Vagina (tissue), 2 donors: ENCODE measurements at regions not wholly inside any gene's neighbourhood (a gene's known extent, or its start where the extent isn't known, plus 50 kb on each side); places are given as distances from the start of the nearest gene placed in this dataset.
"Not testable (repeated sequence)": the region's sequence is repeated elsewhere in the genome, so short reads cannot be mapped to it uniquely, and the experiment has no call there.

Source experiments
- POLR2A ChIP-seq, 2 donors: fragments of 450-650 bp; IDR thresholded peaks; one replicate each; pipeline ENCODE4 v1.6.1; 2017; ENCODE audit warnings: antibody characterized with exemption in 2 of 2, mild to moderate bottlenecking in 2 of 2, moderate library complexity in 2 of 2
- POLR2AphosphoS5 ChIP-seq, 2 donors: sonication (generic); formaldehyde crosslinking; IDR thresholded peaks; one replicate each; pipeline ENCODE4 v1.9.0; 2017; ENCODE audit warnings: antibody characterized with exemption in 2 of 2, mild to moderate bottlenecking in 2 of 2, low read depth in 1 of 2; ENCODE audit not compliant: insufficient read depth in 1 of 2
- TF ChIP-seq, protein P1 (sequence below), 3 experiments: fragments of 450-650 bp in 2 of 3; fragments of 200-600 bp in 1 of 3; sonication (generic) in 1 of 3; IDR thresholded peaks; one replicate each; pipeline ENCODE4 v1.5.1; 2017 to 2019; ENCODE audit warnings: antibody characterized with exemption in 3 of 3, mild to moderate bottlenecking in 2 of 3, moderate library complexity in 2 of 3

DNA sequence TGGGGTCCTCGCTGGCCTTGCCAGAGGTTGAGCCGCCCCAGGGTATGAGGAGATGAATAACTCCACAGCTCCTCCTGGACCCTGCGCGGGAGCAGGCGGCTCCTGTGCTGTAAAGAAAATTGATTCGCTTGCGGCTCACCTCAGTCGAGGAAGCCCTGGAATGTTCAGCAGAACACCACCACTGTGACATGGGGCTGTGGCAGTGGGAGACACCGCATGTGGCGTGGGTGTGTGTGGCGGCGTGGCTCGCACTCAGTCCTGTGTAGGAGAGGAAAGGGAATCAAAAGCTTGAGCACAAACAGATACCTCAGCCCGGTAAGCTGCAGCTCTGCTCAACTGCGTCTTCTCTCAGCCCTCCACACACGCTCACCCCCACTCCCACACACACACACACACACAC is 295.9 kb upstream of the ADGRL2 start:
- not testable (repeated sequence) for TF ChIP-seq POLR2AphosphoS5 (IDR thresholded peaks at IDR 0.05; ENCODE audit: insufficient read depth in 1 of 2, low read depth in 1 of 2); POLR2A (IDR thresholded peaks at IDR 0.05)
- TF ChIP-seq, protein P1, sequence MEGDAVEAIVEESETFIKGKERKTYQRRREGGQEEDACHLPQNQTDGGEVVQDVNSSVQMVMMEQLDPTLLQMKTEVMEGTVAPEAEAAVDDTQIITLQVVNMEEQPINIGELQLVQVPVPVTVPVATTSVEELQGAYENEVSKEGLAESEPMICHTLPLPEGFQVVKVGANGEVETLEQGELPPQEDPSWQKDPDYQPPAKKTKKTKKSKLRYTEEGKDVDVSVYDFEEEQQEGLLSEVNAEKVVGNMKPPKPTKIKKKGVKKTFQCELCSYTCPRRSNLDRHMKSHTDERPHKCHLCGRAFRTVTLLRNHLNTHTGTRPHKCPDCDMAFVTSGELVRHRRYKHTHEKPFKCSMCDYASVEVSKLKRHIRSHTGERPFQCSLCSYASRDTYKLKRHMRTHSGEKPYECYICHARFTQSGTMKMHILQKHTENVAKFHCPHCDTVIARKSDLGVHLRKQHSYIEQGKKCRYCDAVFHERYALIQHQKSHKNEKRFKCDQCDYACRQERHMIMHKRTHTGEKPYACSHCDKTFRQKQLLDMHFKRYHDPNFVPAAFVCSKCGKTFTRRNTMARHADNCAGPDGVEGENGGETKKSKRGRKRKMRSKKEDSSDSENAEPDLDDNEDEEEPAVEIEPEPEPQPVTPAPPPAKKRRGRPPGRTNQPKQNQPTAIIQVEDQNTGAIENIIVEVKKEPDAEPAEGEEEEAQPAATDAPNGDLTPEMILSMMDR (IDR thresholded peaks at IDR 0.05) = not testable (repeated sequence)
